GM18867 (cell line): ENCODE measurements at regions not wholly inside any gene's neighbourhood (a gene's known extent, or its start where the extent isn't known, plus 50 kb on each side); places are given as distances from the start of the nearest gene placed in this dataset.
"Not testable (repeated sequence)": the region's sequence is repeated elsewhere in the genome, so short reads cannot be mapped to it uniquely, and the experiment has no call there.

Experiments used
- ATAC-seq: cut with Tn5 transposase; IDR thresholded peaks from one replicate; pipeline ENCODE4 v1.9.1; 2021; ENCODE audit warnings: mild to moderate bottlenecking, moderate library complexity; ENCODE audit not compliant: unreplicated experiment

DNA sequence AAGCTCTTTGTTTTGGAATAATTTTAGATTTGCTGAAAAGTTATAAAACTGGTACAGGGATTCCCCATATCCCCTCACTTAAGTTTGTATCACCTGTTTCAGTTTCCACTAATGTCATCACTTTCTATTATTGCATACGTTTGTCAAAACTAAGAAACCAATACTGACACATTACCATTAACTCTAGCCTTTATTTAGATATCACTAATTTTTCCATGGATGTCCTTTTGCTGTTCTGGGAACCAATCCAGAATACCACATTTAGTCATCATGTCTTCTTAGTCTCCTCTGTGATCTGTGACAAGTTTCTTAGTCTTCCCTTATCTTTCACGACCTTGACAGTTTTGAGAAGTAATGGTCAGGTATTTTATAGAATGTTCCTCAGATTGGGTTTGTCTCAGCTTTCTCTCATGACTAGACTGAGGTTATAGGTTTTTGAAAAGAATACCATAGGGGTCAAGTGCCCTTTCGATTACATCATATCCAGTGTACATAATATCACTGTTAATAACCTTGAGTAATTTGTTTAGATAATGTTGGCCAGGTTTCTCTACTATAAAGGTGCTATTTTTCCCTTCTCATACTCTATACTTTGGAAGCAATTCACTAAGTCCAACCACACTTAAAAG is 51.9 kb upstream of the NMUR2 start:
- ATAC-seq: peak; percentile 74

DNA sequence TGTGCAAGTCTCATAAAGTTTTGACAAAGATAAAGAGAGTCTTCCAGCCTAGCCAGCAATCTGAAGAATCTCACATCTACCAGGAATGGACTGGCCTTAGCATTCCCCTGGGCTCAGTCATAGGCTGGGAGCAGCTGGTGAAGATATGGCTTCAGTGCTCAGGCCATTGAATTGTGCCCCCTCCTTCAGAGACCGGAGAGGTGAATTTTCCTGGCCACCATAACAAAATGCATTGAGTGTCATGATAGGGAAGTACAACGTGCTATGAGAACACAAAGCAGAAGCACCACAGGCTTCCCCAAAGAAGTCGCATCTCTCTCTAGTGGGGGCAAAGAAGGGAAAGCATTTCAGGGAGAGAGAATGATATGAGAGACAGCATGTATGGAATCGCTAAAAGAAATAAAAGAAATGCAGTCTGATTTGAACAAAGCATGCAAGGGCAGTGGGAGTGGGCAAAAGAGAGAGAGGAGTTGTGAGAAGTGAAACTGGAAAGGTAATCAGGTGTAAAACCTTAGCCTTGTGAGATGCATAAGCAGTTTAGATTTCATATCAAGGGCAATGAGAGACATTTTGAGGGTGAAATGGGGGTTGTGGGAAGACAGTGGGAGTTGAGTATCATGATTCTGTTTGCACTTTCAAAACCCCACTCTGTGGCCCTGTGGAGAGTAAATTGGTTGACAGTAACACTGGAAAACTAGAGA is 57.1 kb upstream of the NMUR2 start:
- peak; percentile 92 for ATAC-seq

DNA sequence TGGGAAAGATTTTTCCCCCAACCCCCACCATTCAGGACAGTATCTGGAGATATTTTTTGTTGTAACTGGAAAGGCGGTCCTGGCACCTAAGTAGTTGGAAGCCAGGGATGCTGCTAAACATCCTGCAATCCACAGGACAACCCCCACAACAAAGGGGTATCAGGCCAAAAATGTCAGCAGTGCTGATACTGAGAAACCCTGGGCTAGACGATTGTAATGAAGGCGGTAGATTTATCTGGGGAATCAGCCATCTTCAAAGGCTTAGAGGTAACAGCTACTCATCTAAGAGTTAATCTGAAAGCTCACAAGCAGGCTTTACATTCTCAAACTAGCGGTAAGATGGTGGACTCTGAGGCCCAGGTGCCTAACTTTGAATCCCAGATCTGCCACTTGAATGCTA is 59.0 kb upstream of the NMUR2 start:
- no peak for ATAC-seq

GRCh38 chr5:152465140-152465539 is 60.1 kb upstream of the NMUR2 start:
- no peak for ATAC-seq

DNA sequence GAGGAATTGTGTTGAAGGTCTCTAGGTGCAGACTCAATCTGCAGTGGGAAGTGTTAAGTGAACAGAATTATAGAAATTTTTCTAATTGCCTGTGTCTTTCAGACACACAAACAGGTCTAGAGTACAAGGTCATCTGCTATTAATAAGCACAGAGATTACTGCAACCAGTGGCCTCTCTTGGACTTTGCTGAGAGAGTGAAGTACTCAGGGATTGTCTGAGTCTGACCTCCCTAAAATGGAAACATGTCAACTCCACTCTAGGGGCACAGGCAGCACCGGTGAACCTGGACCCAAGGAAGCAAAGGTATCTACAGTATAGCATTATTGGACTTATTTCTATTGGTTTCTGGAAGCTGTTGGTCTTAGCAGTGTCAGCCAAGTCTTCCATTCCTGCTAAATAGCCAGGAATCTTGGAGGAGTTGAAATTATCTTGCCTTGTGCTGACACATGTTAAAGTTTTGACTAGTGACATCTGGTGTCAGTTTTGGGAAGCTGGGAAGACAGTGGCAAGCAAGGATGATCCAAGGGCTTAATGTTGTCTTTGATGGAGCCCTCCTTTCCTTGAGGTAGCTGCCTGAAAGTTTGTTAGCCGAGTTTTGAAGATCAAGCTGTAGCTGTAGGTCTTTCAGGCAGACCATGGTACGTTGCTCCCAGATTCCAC is 61.1 kb upstream of the NMUR2 start:
- ATAC-seq: no peak

- peak; percentile 50 for ATAC-seq
These were observed 65.1 kb upstream of the NMUR2 start for GRCh38 chr5:152470167-152470566.

DNA sequence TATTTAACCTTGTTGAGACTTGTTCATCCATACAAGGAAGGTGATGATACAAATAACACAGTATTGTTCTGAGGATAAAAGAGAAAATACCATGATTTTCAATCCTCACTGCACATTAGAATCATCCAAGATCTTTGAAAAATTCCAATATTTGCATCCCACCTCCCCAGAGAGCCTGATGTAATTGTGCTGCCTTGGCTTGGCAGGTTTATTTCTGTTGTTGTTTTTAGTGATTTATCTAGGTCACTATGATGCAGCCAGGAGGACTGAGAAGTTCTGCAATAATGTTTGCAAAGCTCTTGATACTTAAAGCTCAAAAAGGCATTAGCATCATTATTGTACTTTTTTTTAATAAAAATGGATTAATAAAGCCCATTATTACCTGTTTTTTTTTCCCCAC is 67.0 kb upstream of the NMUR2 start:
- no peak for ATAC-seq

GRCh38 chr5:152474961-152475360 is 69.9 kb upstream of the NMUR2 start:
- no peak for ATAC-seq

- ATAC-seq: no peak
These were observed 72.5 kb upstream of the NMUR2 start for GRCh38 chr5:152477536-152477935.

- ATAC-seq: not testable (repeated sequence)
These were observed 74.8 kb upstream of the NMUR2 start for GRCh38 chr5:152479866-152480265.

- peak; percentile 100 for ATAC-seq
These were observed 75.6 kb upstream of the NMUR2 start for GRCh38 chr5:152480677-152481076.

DNA sequence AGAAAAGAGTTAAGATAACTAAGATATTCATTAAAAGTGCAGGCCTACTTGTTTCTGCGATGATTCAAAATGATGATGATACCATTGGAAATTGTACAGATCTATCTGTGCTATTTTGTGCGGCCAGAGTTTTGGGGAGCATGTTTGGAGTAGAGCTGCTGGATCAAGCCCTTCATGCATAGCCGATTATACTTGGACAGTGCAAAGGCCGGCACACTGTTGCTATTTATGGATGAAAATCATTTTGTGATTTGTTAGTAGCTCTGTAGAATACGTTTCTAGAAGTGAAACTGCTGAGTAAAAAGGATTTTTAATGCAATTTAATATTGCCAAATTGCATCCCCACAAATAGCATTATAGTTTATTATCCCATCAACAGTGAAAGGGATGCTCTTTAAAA is 82.1 kb upstream of the NMUR2 start:
- no peak for ATAC-seq

DNA sequence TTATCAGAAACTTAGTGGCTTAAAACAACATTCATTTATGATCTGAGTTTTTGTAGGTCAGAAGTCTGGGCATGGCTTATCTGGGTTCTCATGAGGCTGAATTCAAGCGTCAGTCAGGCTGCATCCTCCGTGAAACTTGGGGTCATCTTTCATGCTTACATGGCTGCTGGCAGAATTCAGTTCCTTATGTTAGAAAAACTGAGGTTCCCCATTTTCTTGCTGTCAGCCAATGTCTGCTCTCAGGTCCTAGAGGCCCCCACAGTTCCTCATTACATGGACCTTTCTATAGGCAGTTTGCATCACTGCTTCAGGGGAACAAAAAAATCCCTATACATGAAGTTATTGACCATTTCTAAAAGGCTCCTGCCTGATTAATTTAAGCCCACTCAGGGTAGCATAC is 83.8 kb upstream of the NMUR2 start:
- ATAC-seq: no peak

DNA sequence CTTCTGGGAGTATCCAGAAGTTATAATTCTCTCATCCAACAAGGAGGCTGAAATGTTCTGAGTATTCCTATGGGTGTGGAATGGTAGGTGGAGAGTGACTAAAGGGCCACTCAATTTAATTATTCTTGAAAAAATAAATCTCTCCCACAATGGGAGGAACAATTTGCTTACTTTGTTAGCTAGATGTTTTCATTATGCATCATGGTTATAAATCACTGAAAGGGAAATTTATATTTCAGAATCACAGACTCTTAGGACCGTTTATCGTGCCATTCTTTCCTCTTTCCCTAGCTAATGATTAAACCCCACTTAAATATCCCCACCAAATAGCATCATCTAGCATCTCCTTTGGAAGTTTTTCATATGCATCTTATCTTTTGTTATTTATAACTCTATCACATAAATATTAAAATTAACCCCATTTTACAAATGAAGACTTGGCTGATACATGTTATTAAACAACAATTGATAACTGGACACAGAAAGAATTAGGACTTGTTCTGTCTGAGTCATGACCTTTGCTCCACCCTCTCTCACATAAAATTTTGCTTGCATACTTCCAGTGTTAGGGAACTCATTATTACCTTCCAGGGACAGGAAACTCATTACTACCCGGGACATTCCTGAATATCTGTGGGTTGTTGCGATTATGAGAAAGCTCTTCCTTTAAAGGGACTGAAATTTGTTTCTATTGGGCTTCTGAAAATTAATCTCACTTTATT is 94.9 kb upstream of the NMUR2 start:
- no peak for ATAC-seq

DNA sequence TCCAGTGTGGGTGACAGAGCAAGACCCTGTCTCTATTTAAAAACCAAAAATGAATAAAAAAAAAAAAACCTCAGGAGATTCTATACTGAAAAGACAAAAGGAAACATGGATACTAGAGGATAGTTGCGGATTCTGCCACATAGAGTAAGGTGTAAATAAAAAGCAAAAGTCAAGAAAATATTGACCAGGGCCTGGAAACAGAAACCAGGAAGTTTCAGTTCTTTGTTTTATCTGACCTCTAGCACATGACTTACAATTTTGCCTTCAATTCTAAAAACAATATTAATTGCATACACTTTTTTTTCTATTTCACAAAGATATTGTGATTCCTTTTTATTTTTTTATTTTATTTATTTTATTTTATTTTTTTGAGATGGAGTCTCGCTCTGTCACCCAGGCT is 96.2 kb upstream of the NMUR2 start:
- peak; percentile 46 for ATAC-seq

GRCh38 chr5:152503206-152503605 is 98.1 kb upstream of the NMUR2 start:
- no peak for ATAC-seq

DNA sequence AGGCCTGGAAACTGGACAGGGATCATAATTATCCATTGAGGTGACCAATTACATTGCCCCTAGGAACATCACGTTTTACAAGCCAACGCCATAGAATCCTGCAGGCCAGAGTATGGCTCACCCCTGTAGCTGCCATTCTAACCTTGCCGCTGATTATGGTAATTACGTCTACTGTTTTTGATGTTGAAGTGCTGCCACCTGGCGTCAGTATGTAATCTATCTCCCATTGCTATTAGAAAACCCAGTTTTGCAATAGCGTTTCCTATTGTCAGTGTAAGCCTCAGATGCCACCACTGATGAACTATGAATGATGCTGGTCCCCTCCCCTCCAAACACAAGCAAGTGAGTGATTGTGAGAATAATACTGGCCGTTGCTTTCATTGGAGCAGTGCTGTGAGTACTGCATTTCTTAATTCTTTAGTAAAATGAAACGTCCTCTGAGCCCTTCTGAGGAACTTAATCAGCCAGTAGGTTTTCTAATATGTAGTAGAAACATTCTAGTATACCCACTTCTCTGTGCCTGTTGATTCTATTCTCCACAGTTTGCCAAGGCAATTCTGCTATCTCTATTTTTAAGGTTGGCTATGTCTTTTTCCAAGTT is 100.5 kb upstream of the NMUR2 start:
- peak; percentile 91 for ATAC-seq

DNA sequence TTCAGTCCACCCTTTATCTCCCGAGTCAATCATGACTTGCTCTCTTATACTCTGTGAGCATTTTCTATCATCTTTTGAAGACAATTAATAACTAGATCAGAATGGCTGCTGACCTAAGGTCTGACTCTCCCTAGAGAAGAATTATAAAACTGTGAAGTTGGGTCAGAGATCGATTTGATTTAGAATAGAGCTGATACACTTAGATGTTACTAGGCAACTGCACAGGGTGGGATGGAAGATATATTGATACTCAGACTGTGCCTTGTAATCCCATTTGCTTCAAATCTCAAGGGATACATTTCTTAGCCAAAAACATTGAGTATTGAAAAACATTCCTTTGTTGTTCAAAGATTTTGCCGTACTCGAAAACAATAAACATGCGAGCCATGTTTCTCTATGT is 106.0 kb upstream of the NMUR2 start:
- ATAC-seq: no peak

GRCh38 chr5:152511531-152512132 is 106.6 kb upstream of the NMUR2 start:
- ATAC-seq: no peak

DNA sequence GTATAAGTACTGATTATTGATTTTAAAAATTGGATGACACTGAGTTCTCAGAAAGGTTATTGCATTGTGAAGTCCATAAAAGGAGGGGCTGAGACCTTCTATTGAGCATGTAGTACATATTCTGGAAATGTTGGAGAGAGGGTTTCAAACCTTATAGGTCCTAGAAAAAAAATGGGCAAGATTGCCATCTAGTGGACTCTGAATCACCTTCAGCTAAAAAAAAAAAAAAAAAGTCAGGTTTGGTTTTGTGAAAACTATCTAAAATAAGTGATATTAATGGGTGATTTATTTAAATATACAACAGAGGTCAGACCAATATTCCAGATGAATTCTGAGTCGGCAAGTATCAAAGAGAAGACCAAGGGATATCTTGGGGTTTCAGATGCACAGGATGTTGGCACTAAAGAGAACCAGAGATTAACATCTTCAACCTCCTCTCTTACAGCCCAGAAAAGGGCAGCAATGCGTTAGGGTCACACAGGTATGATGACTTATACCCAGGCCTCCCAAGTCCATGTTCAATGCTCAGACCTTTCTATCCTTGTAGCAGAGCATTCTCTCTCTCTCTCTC is 109.8 kb upstream of the NMUR2 start:
- no peak for ATAC-seq

DNA sequence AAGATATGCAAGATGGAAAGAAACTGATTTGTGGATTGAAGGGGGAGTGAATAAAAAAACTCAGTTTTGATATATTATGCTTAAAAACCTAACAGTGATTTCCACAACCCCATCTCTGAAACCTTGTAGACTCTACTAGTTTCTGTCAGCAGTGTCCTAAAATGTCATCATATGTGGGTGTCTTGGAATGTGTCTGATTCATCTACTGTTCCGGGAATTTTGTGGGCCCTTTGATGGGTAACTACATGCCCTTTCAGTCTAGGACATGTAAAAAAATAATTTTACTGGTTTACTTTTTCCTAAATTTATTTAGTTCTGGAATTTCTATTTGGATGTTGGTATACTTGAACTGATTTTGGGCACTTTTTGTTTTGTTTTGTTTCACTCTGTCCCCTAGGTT is 118.9 kb upstream of the NMUR2 start:
- ATAC-seq: no peak
